ENCODE measurements at regions not wholly inside any gene's neighbourhood (a gene's known extent, or its start where the extent isn't known, plus 50 kb on each side); places are given as distances from the start of the nearest gene placed in this dataset.

DNA sequence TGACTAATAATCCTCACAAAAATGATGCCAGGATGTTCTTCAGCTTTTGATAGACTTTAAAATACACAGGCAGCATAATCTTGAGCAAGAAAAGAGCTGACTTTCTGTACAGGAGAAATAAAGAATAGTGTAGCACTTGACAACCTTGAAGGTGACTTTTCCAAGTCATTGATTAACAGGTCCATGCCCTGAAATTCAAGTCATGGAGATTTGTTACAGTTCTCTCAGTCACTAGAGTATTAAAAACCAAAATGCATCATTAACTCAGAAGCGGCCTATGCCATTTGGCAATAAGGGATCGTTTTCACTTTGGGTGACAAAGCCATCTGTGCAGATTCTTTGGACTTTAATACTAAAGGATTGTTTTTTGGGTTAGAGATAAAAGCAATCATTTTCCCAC lies 692.7 kb upstream of the SGO1 start:
- no peak for TF ChIP-seq EP300 (IDR thresholded peaks at IDR 0.05)
- TF ChIP-seq, protein P1, sequence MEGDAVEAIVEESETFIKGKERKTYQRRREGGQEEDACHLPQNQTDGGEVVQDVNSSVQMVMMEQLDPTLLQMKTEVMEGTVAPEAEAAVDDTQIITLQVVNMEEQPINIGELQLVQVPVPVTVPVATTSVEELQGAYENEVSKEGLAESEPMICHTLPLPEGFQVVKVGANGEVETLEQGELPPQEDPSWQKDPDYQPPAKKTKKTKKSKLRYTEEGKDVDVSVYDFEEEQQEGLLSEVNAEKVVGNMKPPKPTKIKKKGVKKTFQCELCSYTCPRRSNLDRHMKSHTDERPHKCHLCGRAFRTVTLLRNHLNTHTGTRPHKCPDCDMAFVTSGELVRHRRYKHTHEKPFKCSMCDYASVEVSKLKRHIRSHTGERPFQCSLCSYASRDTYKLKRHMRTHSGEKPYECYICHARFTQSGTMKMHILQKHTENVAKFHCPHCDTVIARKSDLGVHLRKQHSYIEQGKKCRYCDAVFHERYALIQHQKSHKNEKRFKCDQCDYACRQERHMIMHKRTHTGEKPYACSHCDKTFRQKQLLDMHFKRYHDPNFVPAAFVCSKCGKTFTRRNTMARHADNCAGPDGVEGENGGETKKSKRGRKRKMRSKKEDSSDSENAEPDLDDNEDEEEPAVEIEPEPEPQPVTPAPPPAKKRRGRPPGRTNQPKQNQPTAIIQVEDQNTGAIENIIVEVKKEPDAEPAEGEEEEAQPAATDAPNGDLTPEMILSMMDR (IDR thresholded peaks at IDR 0.05) = no peak

Measured in tibial nerve (tissue), 4 donors.